ENCODE measurements at regions not wholly inside any gene's neighbourhood (a gene's known extent, or its start where the extent isn't known, plus 50 kb on each side); places are given as distances from the start of the nearest gene placed in this dataset.

GRCh38 chr15:81534124-81534523 is 160.1 kb upstream of the TMC3 start:
- no peaks in the 10 kb centered on the region for H4K20me1 ChIP-seq (replicated peaks; ENCODE audit: control insufficient read depth, extremely low read depth, insufficient read depth, low read length)
- H3K4me1 ChIP-seq (ENCODE audit: control insufficient read depth, extremely low read depth, insufficient read depth, low read length) = peaks cover 26% of the 10 kb centered on the region
- no peak for DNase-seq (ENCODE audit: low read depth, low spot score)
- no TSS peak for BruUV-seq (replicated peaks)
- no peaks in the 10 kb centered on the region for H3K27me3 ChIP-seq (ENCODE audit: control insufficient read depth in 2 of 2, insufficient read depth in 2 of 2, low read length in 2 of 2)
- no peak overlapping the region for H3K4me2 ChIP-seq (ENCODE audit: insufficient read depth, low read length)
- peaks cover 3% of the 10 kb centered on the region for H3K9me1 ChIP-seq (replicated peaks; ENCODE audit: control insufficient read depth, extremely low read depth, insufficient read depth, low read length)
- no peaks in the 10 kb centered on the region for H3K9me3 ChIP-seq (replicated peaks; ENCODE audit: control insufficient read depth, insufficient read depth, low read length)
- no peak overlapping the region for H3K9ac ChIP-seq (replicated peaks; ENCODE audit: extremely low read depth, insufficient read depth, low read length)
- H3K36me3 ChIP-seq (ENCODE audit: control insufficient read depth in 2 of 2, extremely low read depth in 1 of 2, insufficient read depth in 2 of 2, low read length in 2 of 2) = no peaks in the 10 kb centered on the region
- ChIA-PET POLR2A (no interaction called here), CTCF (no interaction called here)
- no peak overlapping the region for H3K27ac ChIP-seq (ENCODE audit: insufficient read depth, low read depth, low read length)
- no peaks in the 10 kb centered on the region for H3K79me2 ChIP-seq (ENCODE audit: control insufficient read depth, insufficient read depth, low read length)
- dilution Hi-C loops (cut with MboI; ENCODE audit: extremely low pct_ligation_motif_present, low sequenced_read_pairs) = no loop called here
- TF ChIP-seq FOS (IDR thresholded peaks at IDR 0.05; ENCODE audit: borderline replicate concordance, insufficient read depth, low read length) (no peak), POLR2A (IDR thresholded peaks at IDR 0.05; ENCODE audit: low read depth, low read length) (no peak), GATA2 (IDR thresholded peaks at IDR 0.05; ENCODE audit: insufficient read depth, insufficient read length, low read depth, low read length) (no peak), EZH2 (IDR thresholded peaks at IDR 0.05; ENCODE audit: borderline replicate concordance, low read depth, low read length, severe bottlenecking) (no peak), POLR2AphosphoS5 (IDR thresholded peaks at IDR 0.05; ENCODE audit: insufficient read depth, low read depth, low read length) (no peak), CTCF (IDR thresholded peaks at IDR 0.05; ENCODE audit: extremely low read depth in 1 of 2, insufficient read depth in 1 of 2, low read depth in 1 of 2, low read length in 2 of 2) (no peak), JUN (IDR thresholded peaks at IDR 0.05; ENCODE audit: borderline replicate concordance, insufficient read depth, insufficient read length, low read depth) (no peak), MYC (IDR thresholded peaks at IDR 0.05; ENCODE audit: low read depth, low read length) (no peak), MAX (IDR thresholded peaks at IDR 0.05; ENCODE audit: insufficient read depth, insufficient read length) (no peak)
- intact Hi-C loops (cut with micrococcal nuclease) = loop anchor here (5.0 kb wide), 1 partner anchor 43 kb away; no protein-coding TSS in a partner anchor
- FAIRE-seq = no peak
- no peak overlapping the region for H3K4me3 ChIP-seq (replicated peaks in 1 of 3; ENCODE audit: insufficient read depth in 1 of 3, low read depth in 1 of 3, low read length in 3 of 3)
- H2AFZ ChIP-seq (ENCODE audit: low read depth, low read length) = no peak overlapping the region
